NCI-H146 treated with DMSO at 0.1 percent for 48 hours (cell line): ENCODE measurements at regions not wholly inside any gene's neighbourhood (a gene's known extent, or its start where the extent isn't known, plus 50 kb on each side); places are given as distances from the start of the nearest gene placed in this dataset.

ENCODE experiments used
- DNase-seq: peaks from one replicate; lab custom pipeline; 2025; ENCODE audit not compliant: unreplicated experiment; lab: John Stamatoyannopoulos, UW

GRCh38 chr7:145293754-145294153 is 457.9 kb upstream of the TPK1 start:
- no peak for DNase-seq

- no peak for DNase-seq
Measured at GRCh38 chr7:145293228-145293701, 457.4 kb upstream of the TPK1 start.

GRCh38 chr7:145289384-145289783 is 453.5 kb upstream of the TPK1 start:
- DNase-seq: no peak

- DNase-seq: no peak
Measured at GRCh38 chr7:145276118-145276517, 440.3 kb upstream of the TPK1 start.

- DNase-seq: no peak
Measured at GRCh38 chr7:145269418-145270161, 433.7 kb upstream of the TPK1 start.

- no peak for DNase-seq
Measured at GRCh38 chr7:145265180-145265579, 429.3 kb upstream of the TPK1 start.

GRCh38 chr7:145263886-145264285 is 428.0 kb upstream of the TPK1 start:
- no peak for DNase-seq

GRCh38 chr7:145252031-145252430 is 416.2 kb upstream of the TPK1 start:
- no peak for DNase-seq

- DNase-seq: no peak
Measured at GRCh38 chr7:145224775-145225174, 388.9 kb upstream of the TPK1 start.

- no peak for DNase-seq
Measured at GRCh38 chr7:145219461-145219860, 383.6 kb upstream of the TPK1 start.

GRCh38 chr7:145216866-145217265 is 381.0 kb upstream of the TPK1 start:
- no peak for DNase-seq

GRCh38 chr7:145212050-145212449 is 376.2 kb upstream of the TPK1 start:
- no peak for DNase-seq

GRCh38 chr7:145211211-145211610 is 375.4 kb upstream of the TPK1 start:
- DNase-seq: no peak

- DNase-seq: no peak
Measured at GRCh38 chr7:145193951-145194350, 358.1 kb upstream of the TPK1 start.

GRCh38 chr7:145184956-145185355 is 349.1 kb upstream of the TPK1 start:
- DNase-seq: no peak

- no peak for DNase-seq
Measured at GRCh38 chr7:145183069-145183468, 347.2 kb upstream of the TPK1 start.

GRCh38 chr7:145175366-145175765 is 339.5 kb upstream of the TPK1 start:
- DNase-seq: no peak

GRCh38 chr7:145169908-145170307 is 334.1 kb upstream of the TPK1 start:
- peak; percentile 51 for DNase-seq

GRCh38 chr7:145168879-145169278 is 333.0 kb upstream of the TPK1 start:
- no peak for DNase-seq

- DNase-seq: no peak
Measured at GRCh38 chr7:145168427-145168826, 332.6 kb upstream of the TPK1 start.

GRCh38 chr7:145156834-145157233 is 321.0 kb upstream of the TPK1 start:
- no peak for DNase-seq

- peak; percentile 11 for DNase-seq
Measured at GRCh38 chr7:145152589-145152988, 316.7 kb upstream of the TPK1 start.

- no peak for DNase-seq
Measured at GRCh38 chr7:145151676-145152075, 315.8 kb upstream of the TPK1 start.
